ENCODE measurements at regions not wholly inside any gene's neighbourhood (a gene's known extent, or its start where the extent isn't known, plus 50 kb on each side); places are given as distances from the start of the nearest gene placed in this dataset.
"Not testable (repeated sequence)": the region's sequence is repeated elsewhere in the genome, so short reads cannot be mapped to it uniquely, and the experiment has no call there.

DNA sequence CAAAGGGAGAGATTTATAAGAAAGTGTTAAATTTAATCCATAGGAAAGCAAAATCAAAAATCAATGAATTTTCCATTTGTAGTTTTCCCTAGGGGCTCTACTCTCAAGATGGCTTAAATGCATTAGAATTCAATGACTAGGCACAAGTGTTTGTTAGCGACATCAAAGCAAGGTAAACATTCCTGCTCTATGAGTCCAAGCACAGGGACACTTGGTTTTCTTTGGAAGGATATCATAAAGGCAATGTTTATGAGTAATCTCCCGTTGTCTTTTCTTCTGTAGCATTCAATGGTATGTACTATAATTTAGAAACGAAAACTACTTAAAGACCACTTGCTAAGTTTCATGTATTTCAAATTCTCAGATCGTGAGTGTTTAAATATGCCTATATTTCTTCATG, 54.8 kb upstream of the ZNF717 start:
- not testable (repeated sequence) for DNase-seq (ENCODE audit: low read depth in 2 of 2)

DNA sequence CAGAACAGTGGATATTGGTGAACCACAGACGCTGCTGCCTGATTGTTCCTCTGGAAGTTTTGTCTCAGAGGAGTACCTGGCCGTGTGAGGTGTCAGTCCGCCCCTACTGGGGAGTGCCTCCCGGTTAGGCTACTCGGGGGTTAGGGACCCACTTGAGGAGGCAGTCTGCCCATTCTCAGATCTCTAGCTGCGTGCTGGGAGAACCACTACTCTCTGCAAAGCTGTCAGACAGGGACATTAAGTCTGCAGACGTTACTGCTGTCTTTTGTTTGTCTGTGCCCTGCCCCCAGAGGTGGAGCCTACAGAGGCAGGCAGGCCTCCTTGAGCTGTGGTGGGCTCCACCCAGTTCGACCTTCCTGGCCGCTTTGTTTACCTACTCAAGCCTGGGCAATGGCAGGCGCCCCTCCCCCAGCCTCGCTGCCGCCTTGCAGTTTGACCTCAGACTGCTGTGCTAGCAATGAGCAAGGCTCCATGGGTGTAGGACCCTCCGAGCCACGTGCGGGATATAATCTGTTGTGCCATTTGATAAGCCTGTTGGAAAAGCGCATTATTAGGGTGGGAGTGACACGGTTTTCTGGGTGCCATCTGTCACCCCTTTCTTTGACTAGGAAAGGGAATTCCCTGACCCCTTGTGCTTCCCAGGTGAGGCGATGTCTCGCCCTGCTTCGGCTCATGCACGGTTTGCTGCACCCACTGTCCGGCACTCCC, 65.1 kb upstream of the ZNF717 start:
- not testable (repeated sequence) for DNase-seq (ENCODE audit: low read depth in 2 of 2)

DNA sequence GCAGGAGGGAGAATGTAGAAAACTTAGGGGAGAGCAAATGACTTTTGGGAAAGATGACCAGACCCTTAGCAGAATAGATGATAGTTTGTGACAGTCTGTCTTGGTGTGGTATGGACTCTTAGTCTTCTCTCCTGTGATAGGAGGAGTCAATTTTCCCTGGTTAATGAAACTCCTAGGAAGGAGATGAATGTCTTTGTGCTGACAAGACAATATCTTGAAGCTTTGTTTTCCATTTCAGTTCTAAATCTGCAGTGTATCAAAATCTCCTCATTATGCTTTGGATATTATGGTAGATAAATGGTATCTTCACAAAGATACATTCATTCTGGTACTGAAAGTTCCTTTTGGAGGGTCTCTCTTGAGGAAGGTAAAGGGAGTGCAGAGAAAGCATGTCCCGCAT, 77.8 kb upstream of the ZNF717 start:
- no peak for DNase-seq (ENCODE audit: low read depth in 2 of 2)

DNA sequence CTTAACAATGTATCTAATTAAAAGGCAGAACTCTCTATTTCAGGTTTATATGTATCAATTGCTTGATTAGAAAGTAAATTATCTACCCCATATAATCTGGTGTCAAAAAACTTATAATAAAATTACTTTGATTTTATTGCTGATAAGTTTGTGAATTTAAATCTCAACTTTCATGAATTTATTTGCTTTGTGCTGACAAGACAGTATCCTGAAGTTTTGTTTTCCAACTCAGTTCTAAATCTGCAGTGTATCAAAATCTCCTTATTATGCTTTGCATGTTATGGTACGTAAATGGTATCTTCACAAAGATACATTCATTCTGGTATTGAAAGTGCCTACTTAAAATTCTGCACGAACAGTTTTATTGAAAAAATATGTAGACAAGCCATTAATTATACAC, 78.5 kb upstream of the ZNF717 start:
- DNase-seq (ENCODE audit: low read depth in 2 of 2), result no peak

DNA sequence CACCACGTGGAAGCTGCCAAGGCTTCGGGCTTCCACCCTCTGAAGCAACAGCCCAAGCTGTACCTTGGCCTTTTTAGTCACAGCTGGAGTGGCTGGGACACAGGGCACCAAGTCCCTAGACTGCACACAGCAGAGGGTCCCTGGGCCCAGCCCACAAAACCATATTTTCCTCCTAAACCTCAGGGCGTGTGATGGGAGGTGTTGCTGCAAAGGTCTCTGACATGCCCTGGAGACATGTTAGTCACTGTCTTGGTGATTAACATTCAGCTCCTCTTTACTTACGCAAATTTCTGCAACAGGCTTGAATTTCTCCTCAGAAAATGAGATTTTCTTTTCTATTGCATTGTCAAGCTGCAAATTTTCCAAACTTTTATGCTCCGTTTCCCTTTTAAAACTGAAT, 98.4 kb upstream of the ZNF717 start:
- DNase-seq (ENCODE audit: low read depth in 2 of 2), result not testable (repeated sequence)

DNA sequence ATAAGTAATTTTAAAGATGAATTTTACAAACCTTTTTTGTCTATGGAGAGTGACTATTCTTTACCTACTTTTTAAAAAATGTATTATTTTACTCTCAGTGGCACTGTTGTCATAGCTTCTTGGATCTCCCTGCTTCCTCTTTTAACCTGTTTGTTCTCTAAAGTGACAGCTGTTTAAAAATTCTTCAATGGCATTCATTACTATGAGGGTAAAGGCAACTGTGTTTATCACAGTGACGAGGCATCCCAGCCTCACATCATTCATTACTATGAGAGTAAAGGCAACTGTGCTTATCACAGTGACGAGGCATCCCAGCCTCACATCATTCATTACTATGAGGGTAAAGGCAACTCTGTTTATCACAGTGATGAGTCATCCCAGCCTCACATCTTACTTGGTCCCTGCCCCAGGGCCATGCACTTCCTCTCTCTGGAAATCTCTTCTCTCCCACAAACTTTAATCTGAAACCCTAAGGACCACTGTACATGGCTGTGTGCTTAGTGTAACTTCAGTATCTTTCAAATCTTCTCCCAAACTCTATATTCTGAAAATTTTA, 101.7 kb upstream of the ZNF717 start:
- DNase-seq (ENCODE audit: low read depth in 2 of 2), result no peak

DNA sequence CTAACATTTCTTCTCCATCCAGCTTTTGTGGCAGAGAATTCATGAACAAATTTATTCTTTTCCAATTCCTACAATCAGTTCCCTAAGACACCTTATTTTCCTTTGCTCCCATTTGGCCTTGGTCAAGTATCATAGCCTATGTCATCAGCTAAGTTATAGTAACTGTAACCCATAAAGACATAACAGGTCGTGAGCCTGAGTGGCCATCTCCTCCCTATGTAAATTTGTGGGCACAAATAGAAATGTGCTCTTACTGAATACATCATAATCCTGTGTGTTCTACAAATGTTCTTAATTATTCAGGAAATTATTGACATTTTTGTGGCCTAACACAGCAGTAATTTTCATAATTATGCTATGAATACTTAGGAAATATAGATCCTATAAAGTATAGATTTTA, 108.9 kb upstream of the ZNF717 start:
- DNase-seq (ENCODE audit: low read depth in 2 of 2), result no peak

DNA sequence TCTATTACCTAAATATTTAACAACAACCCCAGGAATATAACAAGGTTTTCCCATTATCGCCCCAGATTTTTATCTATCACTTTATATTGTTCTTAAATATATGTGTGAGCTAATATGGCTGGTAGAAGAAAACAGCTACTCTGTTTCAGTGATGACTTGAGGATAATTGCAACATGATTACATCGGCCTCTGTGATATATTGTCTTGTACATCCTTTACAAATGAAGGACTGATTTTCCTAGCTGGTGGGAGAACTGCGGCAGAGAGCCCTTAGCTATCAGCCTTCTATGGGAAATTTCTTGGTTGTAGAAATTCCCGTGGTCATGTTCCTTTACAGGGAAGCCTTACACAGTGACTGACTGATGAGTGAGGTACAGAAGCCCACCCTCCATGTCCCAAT, 110.9 kb upstream of the ZNF717 start:
- DNase-seq (ENCODE audit: low read depth in 2 of 2), result no peak

DNA sequence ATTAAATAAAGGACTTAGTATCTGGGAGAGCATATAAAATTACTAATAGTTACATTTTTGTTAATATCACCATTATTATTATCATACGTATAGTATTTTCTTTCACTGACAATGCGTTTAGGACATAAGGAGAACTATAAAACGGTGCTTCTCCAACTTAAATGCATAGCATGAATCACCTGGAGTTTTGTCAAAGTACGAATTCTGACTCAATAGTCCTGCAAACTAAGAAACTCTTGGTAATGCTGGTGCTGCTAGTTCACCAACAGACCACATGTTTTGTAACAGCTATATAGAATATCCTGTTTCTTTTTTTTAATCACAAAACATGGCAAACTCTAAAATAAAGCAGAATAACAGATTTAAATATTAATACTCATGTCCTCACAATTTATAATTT, 116.1 kb upstream of the ZNF717 start:
- not testable (repeated sequence) for DNase-seq (ENCODE audit: low read depth in 2 of 2)

DNA sequence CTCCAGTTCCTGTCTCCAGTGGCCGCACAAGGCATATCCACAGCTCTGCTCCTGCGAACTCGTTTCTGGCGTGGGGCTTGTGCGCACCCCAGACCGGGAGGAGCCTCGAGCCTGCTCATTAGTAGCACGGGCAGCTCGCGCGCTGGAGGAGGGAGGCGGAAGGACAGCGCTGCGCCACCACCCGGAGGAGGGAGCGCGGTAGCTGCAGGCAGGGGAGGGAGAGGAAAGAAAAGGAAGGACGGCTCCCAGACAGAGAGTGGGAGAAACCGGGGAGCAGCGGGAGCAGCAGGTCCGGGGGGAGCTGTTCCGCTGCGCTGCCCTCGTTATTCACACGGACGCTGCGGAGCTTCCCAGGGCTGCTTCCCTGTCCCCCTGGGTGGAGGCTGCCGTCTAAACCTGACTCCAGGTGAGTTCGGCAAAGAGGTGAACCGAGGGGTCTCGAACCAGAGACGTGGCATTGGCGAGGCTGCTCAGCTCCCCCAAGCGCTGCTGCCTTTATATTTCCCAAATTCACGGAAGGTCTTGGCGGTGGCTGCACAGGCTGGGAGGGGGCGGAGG, 121.3 kb upstream of the ZNF717 start:
- DNase-seq (ENCODE audit: low read depth in 2 of 2), result no peak

DNA sequence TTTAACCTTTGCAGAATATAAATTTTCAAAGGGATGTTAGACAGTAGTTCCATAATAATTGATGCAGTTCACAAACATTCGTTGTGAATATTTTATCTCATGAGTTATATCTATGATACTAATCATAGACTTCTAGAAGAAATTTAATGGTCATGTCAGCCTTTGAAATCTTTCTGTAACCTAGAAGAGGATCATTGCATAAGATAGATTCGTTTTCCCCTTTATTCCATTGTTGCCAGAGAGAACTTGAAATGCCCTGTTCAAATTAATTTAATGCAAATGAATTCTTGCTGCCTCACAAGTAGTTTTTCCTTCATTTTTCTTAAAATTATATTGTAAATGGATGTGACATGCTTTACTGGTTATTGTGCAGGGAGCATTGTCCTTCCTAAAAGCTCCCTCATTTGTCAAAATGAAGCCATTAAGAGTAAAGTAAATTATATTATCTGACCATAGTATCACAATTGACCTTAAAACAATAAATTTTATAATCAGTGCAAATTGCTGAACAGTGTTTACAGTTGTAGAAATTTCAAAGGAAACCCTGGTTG, 128.5 kb upstream of the ZNF717 start:
- DNase-seq (ENCODE audit: low read depth in 2 of 2), result no peak

DNA sequence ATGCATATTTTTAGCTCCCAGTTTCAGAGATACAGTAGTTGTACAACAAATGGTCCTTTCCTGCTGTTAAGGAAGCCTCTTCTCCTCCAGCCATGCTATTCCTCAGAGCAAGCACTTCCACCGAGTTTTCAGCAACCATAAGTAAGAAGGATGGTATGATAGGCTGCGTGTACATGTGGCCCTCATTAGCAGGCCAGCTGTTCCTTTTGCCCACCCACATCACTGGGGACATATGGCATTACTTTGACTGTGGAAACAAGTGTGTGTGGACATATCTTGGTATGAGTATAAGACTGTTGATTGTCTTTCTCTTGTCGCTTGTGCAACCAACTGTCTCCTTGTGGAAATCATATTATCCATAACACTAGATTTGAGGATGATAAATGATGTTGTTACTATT, 129.4 kb upstream of the ZNF717 start:
- DNase-seq (ENCODE audit: low read depth in 2 of 2), result not testable (repeated sequence)

DNA sequence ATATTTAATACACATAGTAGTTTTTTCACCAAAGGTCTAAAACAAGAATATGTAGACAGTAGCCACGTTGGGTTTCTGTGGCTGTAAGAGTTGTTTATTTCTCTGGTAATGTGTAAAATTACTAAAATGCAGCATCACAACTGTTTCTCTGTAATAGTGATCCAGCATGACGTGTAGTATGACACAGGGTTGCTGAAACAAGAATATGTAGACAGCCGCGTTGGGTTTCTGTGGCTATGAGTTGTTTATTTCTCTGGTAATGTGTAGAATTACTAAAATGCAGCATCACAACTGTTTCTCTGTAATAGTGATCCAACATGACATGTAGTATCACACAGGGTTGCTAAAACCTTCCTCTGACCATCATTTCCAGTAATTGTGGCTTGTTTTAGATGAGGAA, 153.6 kb upstream of the ZNF717 start:
- DNase-seq (ENCODE audit: low read depth in 2 of 2), result no peak

DNA sequence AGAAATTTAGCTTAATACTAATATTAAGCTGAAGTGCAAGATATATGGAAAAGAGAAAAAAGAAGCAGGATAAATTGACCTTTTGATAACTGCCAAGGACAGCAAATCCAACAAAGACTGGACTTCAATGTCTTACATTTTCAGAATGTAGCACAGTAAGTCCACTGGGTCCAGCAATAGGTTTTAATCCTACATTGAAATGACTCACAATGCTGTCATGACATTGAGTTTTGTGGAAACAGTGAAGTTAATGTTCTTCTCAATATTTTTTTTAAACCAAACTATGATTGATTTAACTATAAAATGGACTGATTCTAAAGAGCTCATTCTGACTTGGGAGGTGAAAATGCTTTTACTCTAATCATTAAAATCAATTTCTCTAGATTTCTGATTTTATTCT, 166.6 kb upstream of the ZNF717 start:
- no peak for DNase-seq (ENCODE audit: low read depth in 2 of 2)

DNA sequence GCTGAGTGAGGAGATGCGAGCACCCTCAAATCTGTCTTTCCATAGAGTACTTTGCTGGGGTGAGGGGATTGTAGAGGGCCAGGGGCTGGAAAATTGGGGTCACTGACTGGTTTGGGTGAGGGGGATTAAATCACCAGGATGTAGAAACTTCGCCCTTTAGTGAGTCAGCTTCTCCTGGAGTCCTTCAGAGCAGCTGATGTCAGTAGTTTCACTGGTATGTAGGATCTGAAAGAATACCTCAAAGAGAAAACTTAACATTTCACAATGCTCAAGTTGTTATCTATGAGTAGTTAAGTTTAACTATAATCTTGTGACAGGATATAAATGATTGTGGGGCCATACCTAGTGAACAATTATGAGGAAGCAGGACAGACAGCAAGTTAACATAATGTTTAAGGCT, 174.7 kb upstream of the ZNF717 start:
- DNase-seq (ENCODE audit: low read depth in 2 of 2), result not testable (repeated sequence)

DNA sequence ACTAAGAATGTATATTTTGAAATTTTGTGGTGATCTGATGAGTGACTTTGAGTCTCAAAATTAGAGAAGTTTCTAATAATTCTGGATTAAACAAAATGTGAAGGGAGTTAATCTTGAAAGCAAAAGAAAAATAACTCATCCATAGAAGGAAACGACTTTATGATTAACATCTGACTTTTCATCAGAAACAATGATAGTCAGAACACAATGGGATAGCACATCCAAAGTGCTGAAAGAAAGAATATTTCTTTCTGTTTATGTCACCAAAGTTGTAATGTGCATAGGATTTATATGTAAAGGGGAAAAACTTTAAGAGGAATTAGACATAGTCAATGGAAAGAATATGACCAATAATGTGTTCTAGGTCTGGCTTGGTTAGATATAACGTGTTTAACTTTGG, 176.7 kb upstream of the ZNF717 start:
- DNase-seq (ENCODE audit: low read depth in 2 of 2), result not testable (repeated sequence)

DNA sequence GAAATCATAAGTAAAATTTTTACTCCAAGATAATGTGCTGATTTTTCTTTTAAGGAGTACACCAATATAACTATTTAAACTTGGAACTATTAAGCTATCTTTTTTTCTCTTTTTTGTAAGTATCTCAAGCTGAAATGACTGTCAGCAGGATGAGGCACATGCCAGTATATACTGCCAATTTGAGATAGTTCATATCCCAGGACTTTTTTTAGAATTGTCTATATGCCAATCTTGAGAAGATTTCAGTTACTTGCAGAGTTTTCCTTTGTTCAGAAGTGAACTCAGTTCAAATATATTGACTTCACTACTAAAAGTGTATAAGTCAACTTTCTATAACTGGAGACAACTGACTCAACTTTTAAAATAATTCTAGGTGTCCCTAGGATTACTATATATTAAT, 181.7 kb upstream of the ZNF717 start:
- DNase-seq (ENCODE audit: low read depth in 2 of 2), result no peak

DNA sequence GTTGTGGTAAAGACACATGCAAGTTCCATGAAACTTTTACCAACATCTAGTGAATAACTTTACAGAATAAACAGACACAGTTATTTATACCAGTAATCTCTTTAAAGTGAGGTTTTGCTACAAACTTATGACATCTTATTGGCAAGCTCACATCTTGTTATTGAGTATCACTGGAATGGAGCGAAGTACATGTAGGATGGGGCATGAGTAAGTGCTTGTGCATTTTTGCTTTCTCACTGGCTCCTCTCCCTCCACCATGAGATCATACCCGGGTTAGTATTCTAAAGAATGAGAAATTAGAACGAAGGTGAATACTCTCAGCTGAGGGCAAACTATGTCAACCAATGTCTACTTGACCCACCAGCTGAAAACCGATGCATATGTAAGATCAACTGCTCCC, 193.3 kb upstream of the ZNF717 start:
- no peak for DNase-seq (ENCODE audit: low read depth in 2 of 2)

DNA sequence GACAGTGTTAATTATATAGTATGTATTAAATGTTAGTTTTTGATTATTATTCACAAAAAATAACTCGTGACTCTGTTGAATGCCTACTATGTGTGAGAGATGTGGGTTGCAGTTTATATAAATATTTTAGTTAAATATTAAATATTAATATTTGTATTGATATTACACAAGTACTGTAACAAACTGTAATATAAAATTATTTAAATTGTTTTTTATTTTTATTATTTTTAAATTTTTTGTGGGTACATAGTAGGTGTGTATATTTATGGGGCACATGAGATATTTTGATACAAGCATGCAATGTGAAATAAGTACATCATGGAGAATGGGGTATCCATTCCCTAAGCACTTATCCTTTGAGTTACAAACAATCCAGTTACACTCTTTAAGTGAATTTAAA, 196.1 kb upstream of the ZNF717 start:
- no peak for DNase-seq (ENCODE audit: low read depth in 2 of 2)

DNA sequence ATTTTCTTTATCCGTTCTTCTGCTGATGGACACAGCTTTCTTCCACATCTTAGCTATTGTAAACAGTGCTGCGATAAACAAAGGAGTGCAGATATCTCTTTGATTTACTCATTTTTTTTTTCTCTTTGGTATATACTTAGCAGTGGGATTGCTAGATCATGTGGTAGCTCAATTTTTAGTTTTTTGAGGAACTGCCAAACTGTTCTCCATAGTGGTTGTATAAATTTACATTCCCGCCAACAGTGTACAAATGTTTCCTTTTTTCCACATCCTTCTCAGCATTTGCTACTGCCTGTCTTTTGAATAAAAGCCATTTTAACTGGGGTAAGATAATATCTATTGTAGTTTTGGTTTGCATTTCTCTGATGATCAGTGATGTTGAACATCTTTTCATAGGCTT, 196.8 kb upstream of the ZNF717 start:
- DNase-seq (ENCODE audit: low read depth in 2 of 2), result no peak

DNA sequence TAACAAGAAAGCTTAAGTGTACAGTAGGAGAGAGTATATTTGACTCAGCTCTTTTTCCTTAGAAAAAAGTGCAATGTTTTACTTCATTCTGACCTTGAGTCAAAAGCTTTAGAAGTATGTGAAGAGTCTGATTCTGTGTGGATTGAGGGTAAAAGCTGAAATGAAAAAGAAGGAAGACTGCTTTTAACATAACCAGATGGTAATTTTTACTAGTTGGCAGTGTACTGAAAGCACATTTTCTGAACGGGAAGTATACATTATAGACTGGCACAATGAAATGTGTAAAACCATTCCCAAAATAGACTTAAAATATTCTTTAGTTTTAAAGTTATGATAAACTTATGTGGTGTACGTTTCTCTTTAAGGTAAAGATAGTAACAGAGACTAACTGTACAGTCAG, 197.8 kb upstream of the ZNF717 start:
- no peak for DNase-seq (ENCODE audit: low read depth in 2 of 2)

DNA sequence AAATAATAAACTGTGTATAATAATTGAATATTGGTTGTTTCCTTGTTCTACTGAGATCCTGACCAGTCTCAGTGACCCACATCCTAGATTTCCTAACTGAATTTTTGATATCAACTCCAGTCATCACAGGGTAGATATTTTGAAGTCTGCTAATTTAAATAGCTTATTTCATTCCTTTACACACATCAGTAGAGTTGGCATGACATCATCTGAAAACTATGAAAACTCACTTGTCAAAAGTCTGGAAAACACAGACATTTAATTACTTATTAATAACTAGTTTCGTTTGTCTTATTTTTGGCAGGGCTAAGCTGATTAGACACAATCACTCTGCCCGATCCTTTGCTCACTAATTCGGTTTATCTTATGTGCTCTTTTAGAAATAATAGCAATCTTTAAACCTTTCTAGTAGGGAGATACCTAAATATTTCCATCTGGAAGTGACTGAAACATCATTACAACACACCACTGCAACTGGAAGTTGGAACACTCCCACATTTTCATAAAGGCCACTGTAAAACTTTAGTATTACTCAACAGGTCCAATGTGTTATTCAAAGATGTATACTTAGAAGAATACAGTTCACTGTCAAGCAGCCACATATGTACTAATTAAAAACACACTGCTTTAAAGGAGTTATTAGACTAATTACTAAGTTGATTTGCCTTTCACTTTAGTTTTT, 198.4 kb upstream of the ZNF717 start:
- no peak for DNase-seq (ENCODE audit: low read depth in 2 of 2)

DNA sequence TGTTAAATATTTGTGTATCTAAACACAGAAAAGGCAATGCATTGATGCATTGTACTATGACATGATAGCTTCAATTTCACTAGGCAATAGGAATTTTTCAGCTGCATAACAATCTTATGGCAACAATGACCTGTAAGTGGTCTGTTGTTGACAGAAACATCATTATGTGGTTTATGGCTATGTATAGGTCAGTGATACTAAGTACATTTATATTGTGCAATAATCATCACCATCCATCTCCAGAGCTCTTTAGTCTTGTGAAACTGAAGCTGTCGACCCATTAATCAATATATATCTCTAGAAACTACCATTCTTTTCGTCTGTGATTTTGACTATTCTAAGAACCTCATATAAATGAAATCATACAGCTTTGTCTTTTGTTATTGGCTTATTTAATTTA, 200.1 kb upstream of the ZNF717 start:
- DNase-seq (ENCODE audit: low read depth in 2 of 2), result no peak
